Iris pigment epithelial cell (primary cell): ENCODE measurements at regions not wholly inside any gene's neighbourhood (a gene's known extent, or its start where the extent isn't known, plus 50 kb on each side); places are given as distances from the start of the nearest gene placed in this dataset.

ENCODE experiments used
- DNase-seq: peaks from one replicate; pipeline ENCODE4 v3.0.0-alpha.2; 2011; ENCODE audit warnings: low read depth

- peak; percentile 26 for DNase-seq
Measured at GRCh38 chr15:96093063-96093462, 237.4 kb upstream of the NR2F2 start.

DNA sequence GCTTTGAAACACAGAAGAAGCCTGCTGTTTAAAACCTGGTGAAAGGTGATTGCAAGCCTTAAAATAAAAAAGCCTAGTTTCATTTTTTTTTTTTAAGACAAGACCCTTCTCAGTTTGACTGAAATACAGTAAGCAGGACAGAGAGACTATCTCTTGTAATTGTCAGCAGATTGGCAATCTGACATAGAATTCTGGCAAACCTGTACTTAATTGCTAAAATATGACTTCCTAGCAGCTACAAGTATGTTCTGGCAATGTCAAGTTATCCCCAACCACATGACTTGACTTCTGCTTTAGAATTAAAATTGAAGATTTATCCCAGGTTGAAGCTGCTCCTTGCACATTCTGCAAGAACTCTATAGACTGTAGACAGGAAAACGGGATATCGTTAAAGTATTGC lies 232.8 kb upstream of the NR2F2 start:
- DNase-seq: no peak

- DNase-seq: no peak
Measured at GRCh38 chr15:96102631-96103030, 227.9 kb upstream of the NR2F2 start.

DNA sequence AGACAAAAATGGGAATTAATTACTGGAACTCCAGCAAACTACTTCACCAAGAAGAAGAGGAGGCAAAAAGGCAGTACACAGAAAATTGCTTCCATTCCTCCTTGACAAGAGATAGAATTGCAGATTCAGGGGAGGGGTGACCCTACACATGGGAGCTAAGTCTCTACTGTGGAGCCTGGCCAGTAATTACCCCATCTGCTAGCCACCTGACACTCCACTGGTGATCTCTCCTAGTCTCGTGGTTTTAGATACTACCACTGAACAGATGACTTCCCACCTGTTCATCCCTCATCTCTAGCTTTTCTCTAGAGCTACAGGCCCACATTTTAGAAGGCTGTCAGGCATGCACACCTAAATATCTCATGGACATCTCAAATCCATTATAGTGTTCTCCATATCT lies 224.3 kb upstream of the NR2F2 start:
- no peak for DNase-seq

DNA sequence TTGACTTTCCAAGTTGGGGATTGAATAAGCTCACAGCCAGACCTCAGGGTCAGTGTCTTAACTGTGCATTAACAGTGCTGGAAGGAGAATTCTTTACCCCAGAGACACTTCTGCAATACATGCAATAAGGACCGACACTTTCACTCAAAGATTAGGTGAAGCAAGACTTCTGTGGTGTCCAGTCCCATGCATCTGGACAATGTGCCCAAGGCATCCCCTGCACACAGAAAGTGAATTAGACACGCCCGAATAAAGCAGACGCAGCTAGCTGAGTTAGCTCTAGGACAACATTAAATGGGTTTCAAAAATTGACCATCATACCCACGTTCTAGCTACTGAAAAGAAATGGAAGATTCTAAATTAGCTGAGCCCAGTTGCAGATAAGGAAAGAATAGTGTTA lies 223.9 kb upstream of the NR2F2 start:
- no peak for DNase-seq

- peak; percentile 27 for DNase-seq
Measured at GRCh38 chr15:96107916-96108315, 222.6 kb upstream of the NR2F2 start.

- no peak for DNase-seq
Measured at GRCh38 chr15:96108405-96108804, 222.1 kb upstream of the NR2F2 start.

GRCh38 chr15:96109820-96110219 lies 220.7 kb upstream of the NR2F2 start:
- DNase-seq: no peak

- no peak for DNase-seq
Measured at GRCh38 chr15:96112018-96112417, 218.5 kb upstream of the NR2F2 start.

DNA sequence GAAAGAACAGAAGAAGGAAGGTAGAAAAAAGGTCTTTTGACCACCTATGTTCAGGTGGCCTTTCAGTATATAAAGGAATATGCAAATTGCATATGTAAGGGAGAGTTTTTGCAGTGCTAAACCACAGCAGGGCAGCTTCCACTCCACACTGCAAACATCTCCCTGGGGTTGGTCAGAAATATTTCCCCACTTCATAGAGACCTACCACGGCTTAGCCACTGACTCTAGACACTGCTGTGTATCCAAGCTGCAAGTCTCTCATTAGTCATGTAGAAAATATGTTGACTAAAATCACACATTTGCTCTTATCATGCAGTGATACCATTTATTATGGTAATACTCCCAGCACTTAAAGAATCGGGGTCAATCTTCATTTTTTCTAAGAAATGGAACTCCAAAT lies 214.9 kb upstream of the NR2F2 start:
- DNase-seq: peak; percentile 87

- no peak for DNase-seq
Measured at GRCh38 chr15:96117270-96117669, 213.2 kb upstream of the NR2F2 start.

DNA sequence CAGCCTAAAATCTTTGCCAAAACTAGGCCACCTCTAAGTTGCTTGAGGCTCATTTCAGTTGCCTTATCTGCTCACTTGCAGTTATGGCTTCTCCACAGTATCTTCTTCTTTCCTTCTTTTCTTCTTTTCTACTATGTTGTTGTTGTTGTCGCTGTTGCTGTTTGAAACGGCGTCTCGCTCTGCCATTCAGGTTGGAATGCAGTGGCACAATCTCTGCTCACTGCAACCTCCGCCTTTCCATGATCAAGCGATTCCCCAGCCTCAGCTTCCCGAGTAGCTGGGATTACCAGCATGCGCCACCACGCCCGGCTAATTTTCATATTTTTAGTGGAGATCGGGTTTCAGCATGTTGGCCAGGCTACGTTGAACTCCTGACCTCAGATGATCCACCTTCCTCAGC lies 210.8 kb upstream of the NR2F2 start:
- DNase-seq: peak; percentile 22

- DNase-seq: peak; percentile 53
Measured at GRCh38 chr15:96121086-96121920, 209.2 kb upstream of the NR2F2 start.

- DNase-seq: peak; percentile 25
Measured at GRCh38 chr15:96122077-96123027, 208.1 kb upstream of the NR2F2 start.

GRCh38 chr15:96123028-96123400 lies 207.5 kb upstream of the NR2F2 start:
- DNase-seq: no peak

DNA sequence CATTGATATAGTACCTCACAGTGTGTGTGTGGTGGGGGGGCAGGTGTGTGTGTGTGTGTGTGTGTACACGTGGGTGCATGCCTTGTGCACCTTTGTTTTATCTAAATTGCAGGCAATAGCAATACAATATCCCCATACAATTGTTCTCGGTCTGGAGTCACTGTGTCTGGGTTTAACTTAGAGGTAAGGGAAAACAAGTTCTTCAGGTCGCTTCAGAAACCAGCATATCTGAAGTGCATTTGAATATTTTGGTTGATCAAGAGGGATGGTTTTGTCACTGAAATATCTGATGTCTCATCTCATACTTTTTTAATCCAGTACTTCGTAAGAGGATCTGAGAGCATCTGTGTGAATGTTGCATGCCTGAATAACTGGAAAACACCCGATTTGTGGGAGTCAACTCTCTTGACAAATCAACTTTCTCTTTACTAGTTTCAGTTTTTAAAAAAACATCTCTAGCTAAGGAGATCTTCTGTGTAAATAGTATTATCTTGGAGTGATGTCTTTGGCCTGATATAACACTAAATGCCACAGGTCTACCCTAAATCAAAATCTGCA lies 206.8 kb upstream of the NR2F2 start:
- no peak for DNase-seq

DNA sequence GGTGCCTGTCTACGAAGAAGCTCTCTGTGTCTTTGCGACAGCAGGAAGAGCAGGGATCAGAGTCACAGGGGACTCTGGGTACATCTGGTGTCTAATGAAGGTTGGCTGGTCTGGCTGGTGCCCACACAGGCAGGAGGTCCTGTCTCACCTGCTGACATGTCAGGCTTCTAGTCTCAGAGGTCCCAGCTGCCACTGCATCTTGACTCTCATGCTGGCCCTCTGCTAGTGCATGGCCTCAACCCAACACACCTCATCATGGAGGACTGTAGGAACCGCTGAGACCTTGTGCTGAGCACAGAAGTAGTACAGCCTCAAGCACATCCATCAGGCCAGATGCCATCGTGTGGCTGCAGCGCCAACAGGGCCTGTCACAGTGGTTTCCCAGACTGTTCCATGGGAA lies 206.1 kb upstream of the NR2F2 start:
- DNase-seq: no peak

DNA sequence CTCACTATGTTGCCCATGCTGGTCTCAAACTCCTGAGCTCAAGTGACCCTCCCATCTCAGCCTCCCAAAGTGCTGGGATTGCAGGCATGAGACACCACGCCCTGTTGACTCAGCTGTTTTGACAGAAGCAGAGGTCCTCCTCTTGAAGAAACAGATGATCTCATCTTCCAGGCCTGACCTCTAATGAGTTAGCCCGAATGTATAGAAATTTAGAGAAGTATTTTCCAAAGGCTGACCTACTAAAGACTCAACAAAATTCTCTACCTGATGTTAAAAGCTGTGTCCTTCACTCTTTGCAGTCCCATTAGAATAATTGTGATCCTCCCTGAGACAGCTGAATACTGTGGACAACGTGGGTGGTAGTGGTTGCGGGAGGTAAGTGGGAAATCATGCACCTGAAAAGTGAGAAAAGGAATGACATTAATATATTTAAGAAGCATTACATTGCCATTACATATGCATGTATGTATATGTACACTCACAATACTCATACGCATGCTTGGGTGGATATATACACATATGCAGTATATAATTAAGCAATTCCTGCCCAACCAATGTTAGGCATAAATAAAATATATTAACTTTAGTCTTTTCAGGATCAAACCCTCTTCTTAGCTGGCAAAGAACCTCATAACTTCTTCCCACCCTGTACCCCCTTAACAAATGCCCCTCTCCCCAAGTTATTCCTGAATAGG lies 204.6 kb upstream of the NR2F2 start:
- peak; percentile 67 for DNase-seq

- DNase-seq: no peak
Measured at GRCh38 chr15:96126859-96127258, 203.6 kb upstream of the NR2F2 start.

DNA sequence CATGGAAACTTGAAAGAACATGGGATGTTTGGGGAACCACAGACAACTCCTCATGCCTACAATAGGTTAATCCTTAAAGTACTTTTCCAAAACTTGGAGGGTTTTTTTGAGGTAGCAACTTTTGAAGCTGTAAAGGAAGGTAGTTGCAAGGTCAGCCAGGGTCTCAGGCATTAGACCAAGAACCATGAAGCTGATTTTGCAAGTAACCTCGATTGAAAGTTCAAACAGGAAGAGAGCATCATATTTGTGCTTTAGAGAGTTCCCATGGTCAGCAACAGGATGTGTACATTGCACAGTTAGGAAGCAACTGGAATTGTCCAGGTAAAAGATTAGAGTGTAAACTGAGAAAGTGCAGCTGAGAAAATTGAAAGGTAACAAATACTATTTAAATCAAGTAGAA lies 199.8 kb upstream of the NR2F2 start:
- DNase-seq: no peak

GRCh38 chr15:96132126-96132525 lies 198.4 kb upstream of the NR2F2 start:
- no peak for DNase-seq
